GM23338 (cell line): ENCODE measurements at regions not wholly inside any gene's neighbourhood (a gene's known extent, or its start where the extent isn't known, plus 50 kb on each side); places are given as distances from the start of the nearest gene placed in this dataset.
A peak's percentile ranks its signal among the peaks of the same experiment; 100 is the strongest.

Experiments
- ATAC-seq: fragments of 200-7000 bp; cut with Tn5 transposase; 3 replicates; pipeline ENCODE4 v1.9.1; 2020
- DNase-seq: peaks from one replicate; pipeline ENCODE4 v3.0.0-alpha.2; 2015; ENCODE audit warnings: low spot score
- H2AFZ ChIP-seq: fragments of 200-600 bp; sonication (generic); 2 replicates; pipeline ENCODE4 v1.8.0; 2016; ENCODE audit warnings: antibody characterized with exemption, mild to moderate bottlenecking, moderate library complexity
- H3F3A ChIP-seq: fragments of 200-600 bp; sonication (generic); replicated peaks from 2 replicates; pipeline ENCODE4 v1.8.0; 2017; ENCODE audit warnings: antibody characterized with exemption, mixed run types, low read depth
- H3K27ac ChIP-seq: fragments of 200-600 bp; sonication (generic); 2 replicates; pipeline ENCODE4 v1.6.1; 2016; ENCODE audit warnings: low read depth
- H3K27me3 ChIP-seq: fragments of 200-600 bp; sonication (generic); 2 replicates; pipeline ENCODE4 v1.8.0; 2016; ENCODE audit warnings: mild to moderate bottlenecking, mixed run types, moderate library complexity; ENCODE audit not compliant: insufficient read depth
- H3K36me3 ChIP-seq: fragments of 200-600 bp; sonication (generic); 2 replicates; pipeline ENCODE4 v1.8.0; 2016; ENCODE audit warnings: mild to moderate bottlenecking; ENCODE audit not compliant: insufficient read depth
- H3K4me1 ChIP-seq: fragments of 200-600 bp; sonication (generic); 2 replicates; pipeline ENCODE4 v1.8.0; 2016; ENCODE audit warnings: mild to moderate bottlenecking, moderate library complexity; ENCODE audit not compliant: insufficient read depth
- H3K4me2 ChIP-seq: fragments of 200-600 bp; sonication (generic); 2 replicates; pipeline ENCODE4 v1.7.1; 2017; ENCODE audit warnings: mixed run types
- H3K4me3 ChIP-seq: fragments of 200-600 bp; sonication (generic); 2 replicates; pipeline ENCODE4 v1.6.1; 2016; ENCODE audit warnings: mixed run types
- H3K79me2 ChIP-seq: fragments of 200-600 bp; sonication (generic); replicated peaks from 2 replicates; pipeline ENCODE4 v1.8.0; 2017; ENCODE audit warnings: mild to moderate bottlenecking; ENCODE audit not compliant: insufficient read depth
- H3K9me2 ChIP-seq: fragments of 200-600 bp; sonication (generic); 2 replicates; pipeline ENCODE4 v1.8.0; 2017; ENCODE audit not compliant: insufficient read depth
- H4K20me1 ChIP-seq: fragments of 200-600 bp; sonication (generic); replicated peaks from 2 replicates; pipeline ENCODE4 v1.8.0; 2017; ENCODE audit warnings: mild to moderate bottlenecking; ENCODE audit not compliant: insufficient read depth
- H3K27ac Mint-ChIP-seq: 2 replicates; pipeline ENCODE4 v1.8.0; 2020; ENCODE audit warnings: inconsistent platforms, mild to moderate bottlenecking, moderate library complexity, mixed read lengths
- H3K27me3 Mint-ChIP-seq: 3 replicates; pipeline ENCODE4 v1.8.0; 2022; ENCODE audit warnings: low read depth, mild to moderate bottlenecking, moderate library complexity, mixed read lengths, inconsistent platforms; ENCODE audit not compliant: insufficient read depth, poor library complexity
- H3K36me3 Mint-ChIP-seq: 3 replicates; pipeline ENCODE4 v1.8.0; 2021; ENCODE audit warnings: low read depth, mild to moderate bottlenecking, inconsistent platforms, moderate library complexity, mixed read lengths
- H3K4me1 Mint-ChIP-seq: 3 replicates; pipeline ENCODE4 v1.8.0; 2020; ENCODE audit warnings: mild to moderate bottlenecking, inconsistent platforms, mixed read lengths
- H3K4me3 Mint-ChIP-seq: 3 replicates; pipeline ENCODE4 v1.8.0; 2021; ENCODE audit warnings: moderate library complexity, mild to moderate bottlenecking, inconsistent platforms, mixed read lengths
- H3K9me3 Mint-ChIP-seq: 3 replicates; pipeline ENCODE4 v1.8.0; 2020; ENCODE audit warnings: moderate library complexity, mild to moderate bottlenecking, inconsistent platforms, mixed read lengths
- CREB1 ChIP-seq: fragments of 250-450 bp; sonication (Bioruptor Pico); IDR thresholded peaks from 2 replicates; pipeline ENCODE4 v1.5.0; 2020; ENCODE audit warnings: low read depth, mild to moderate bottlenecking, moderate library complexity
- EZH2 ChIP-seq: fragments of 200-600 bp; sonication (generic); IDR thresholded peaks from one replicate; pipeline ENCODE4 v1.8.0; 2017; ENCODE audit warnings: antibody characterized with exemption, mild to moderate bottlenecking, low read depth; ENCODE audit not compliant: unreplicated experiment
- EZH2phosphoT487 ChIP-seq: fragments of 200-600 bp; sonication (generic); IDR thresholded peaks from one replicate; pipeline ENCODE4 v1.8.1; 2018; ENCODE audit warnings: antibody characterized with exemption; ENCODE audit not compliant: unreplicated experiment
- JUNB ChIP-seq: IDR thresholded peaks from one replicate; pipeline ENCODE4 v1.6.1; 2016; ENCODE audit warnings: antibody characterized with exemption; ENCODE audit not compliant: unreplicated experiment
- POLR2AphosphoS5 ChIP-seq: IDR thresholded peaks from 2 replicates; pipeline ENCODE4 v1.6.1; 2016; ENCODE audit warnings: antibody characterized with exemption, low read depth
- ZNF114 ChIP-seq: fragments of 250-450 bp; sonication (Bioruptor Pico); IDR thresholded peaks from 2 replicates; pipeline ENCODE4 v1.5.0; 2020; ENCODE audit warnings: mild to moderate bottlenecking, moderate library complexity
- TF ChIP-seq, protein P1 (sequence below): fragments of 250-450 bp; sonication (Bioruptor Pico); IDR thresholded peaks from 2 replicates; pipeline ENCODE4 v1.5.0; 2020; ENCODE audit warnings: mild to moderate bottlenecking, moderate library complexity
- TF ChIP-seq, protein P2 (sequence below): IDR thresholded peaks from 2 replicates; pipeline ENCODE4 v1.6.1; 2016; ENCODE audit warnings: antibody characterized with exemption
- TF ChIP-seq, protein P3 (sequence below): IDR thresholded peaks from one replicate; pipeline ENCODE4 v1.6.1; 2018; ENCODE audit warnings: antibody characterized with exemption; ENCODE audit not compliant: unreplicated experiment

DNA sequence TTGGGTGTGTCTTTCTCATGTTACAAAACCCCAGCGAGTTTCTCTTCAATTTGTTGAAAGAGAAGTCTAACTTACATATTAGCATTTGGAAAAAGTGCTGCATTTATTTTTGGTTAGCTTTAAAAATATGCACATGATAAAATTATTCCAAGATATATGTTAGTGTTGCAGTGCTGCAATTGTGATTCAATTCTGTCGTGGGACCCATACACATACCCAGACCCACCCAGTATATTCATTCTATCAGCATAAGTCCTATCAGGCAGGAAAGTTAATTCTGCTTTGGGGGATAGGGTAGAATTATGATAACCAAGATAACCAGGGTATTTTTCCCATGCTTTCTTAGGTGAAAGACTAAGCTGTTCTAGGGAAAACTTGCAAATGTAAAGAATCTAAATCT is 313.5 kb downstream of the EPHA7 start:
- Histone ChIP-seq H3K4me2 (no peak overlapping the region), H2AFZ (no peak overlapping the region)

DNA sequence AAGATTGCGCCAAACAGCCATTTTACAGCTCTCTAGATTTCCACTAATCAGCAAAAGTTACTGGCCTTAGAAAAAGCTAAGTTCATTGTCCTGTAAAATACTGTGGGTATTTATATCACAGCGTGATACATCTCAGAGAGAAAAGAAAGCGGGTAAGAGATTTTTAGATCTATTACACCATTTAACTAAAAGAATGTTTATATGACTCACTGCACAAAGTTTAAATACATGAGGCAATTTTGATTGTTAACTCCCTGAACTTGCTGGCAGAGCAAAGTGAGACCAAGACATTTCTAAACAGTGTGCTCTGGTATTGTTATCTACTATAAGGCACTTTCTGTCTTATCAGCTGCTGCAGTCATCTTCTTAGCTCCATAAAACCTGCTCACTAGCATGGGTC is 314.3 kb downstream of the EPHA7 start:
- Histone ChIP-seq H3K27ac (no peak overlapping the region), H2AFZ (no peak overlapping the region), H4K20me1 (no peaks in the 10 kb centered on the region), H3F3A (no peaks in the 10 kb centered on the region), H3K4me2 (no peak overlapping the region), H3K4me1 (no peaks in the 10 kb centered on the region), H3K9me2 (peaks cover 2% of the 10 kb centered on the region; the same call in 1 of the 2 replicates), H3K27me3 (no peaks in the 10 kb centered on the region), H3K4me3 (no peak overlapping the region), H3K79me2 (no peaks in the 10 kb centered on the region), H3K36me3 (no peaks in the 10 kb centered on the region)
- H3K36me3 Mint-ChIP-seq, result no peaks in the 10 kb centered on the region
- no peak overlapping the region for H3K4me3 Mint-ChIP-seq
- peak overlapping the region; percentile 7; the same call in 1 of the 2 replicates for H3K27ac Mint-ChIP-seq
- DNase-seq (no peak), ATAC-seq (no peak)
- H3K27me3 Mint-ChIP-seq, result peaks cover 1% of the 10 kb centered on the region
- peaks cover 15% of the 10 kb centered on the region for H3K4me1 Mint-ChIP-seq
- TF ChIP-seq, protein P1, sequence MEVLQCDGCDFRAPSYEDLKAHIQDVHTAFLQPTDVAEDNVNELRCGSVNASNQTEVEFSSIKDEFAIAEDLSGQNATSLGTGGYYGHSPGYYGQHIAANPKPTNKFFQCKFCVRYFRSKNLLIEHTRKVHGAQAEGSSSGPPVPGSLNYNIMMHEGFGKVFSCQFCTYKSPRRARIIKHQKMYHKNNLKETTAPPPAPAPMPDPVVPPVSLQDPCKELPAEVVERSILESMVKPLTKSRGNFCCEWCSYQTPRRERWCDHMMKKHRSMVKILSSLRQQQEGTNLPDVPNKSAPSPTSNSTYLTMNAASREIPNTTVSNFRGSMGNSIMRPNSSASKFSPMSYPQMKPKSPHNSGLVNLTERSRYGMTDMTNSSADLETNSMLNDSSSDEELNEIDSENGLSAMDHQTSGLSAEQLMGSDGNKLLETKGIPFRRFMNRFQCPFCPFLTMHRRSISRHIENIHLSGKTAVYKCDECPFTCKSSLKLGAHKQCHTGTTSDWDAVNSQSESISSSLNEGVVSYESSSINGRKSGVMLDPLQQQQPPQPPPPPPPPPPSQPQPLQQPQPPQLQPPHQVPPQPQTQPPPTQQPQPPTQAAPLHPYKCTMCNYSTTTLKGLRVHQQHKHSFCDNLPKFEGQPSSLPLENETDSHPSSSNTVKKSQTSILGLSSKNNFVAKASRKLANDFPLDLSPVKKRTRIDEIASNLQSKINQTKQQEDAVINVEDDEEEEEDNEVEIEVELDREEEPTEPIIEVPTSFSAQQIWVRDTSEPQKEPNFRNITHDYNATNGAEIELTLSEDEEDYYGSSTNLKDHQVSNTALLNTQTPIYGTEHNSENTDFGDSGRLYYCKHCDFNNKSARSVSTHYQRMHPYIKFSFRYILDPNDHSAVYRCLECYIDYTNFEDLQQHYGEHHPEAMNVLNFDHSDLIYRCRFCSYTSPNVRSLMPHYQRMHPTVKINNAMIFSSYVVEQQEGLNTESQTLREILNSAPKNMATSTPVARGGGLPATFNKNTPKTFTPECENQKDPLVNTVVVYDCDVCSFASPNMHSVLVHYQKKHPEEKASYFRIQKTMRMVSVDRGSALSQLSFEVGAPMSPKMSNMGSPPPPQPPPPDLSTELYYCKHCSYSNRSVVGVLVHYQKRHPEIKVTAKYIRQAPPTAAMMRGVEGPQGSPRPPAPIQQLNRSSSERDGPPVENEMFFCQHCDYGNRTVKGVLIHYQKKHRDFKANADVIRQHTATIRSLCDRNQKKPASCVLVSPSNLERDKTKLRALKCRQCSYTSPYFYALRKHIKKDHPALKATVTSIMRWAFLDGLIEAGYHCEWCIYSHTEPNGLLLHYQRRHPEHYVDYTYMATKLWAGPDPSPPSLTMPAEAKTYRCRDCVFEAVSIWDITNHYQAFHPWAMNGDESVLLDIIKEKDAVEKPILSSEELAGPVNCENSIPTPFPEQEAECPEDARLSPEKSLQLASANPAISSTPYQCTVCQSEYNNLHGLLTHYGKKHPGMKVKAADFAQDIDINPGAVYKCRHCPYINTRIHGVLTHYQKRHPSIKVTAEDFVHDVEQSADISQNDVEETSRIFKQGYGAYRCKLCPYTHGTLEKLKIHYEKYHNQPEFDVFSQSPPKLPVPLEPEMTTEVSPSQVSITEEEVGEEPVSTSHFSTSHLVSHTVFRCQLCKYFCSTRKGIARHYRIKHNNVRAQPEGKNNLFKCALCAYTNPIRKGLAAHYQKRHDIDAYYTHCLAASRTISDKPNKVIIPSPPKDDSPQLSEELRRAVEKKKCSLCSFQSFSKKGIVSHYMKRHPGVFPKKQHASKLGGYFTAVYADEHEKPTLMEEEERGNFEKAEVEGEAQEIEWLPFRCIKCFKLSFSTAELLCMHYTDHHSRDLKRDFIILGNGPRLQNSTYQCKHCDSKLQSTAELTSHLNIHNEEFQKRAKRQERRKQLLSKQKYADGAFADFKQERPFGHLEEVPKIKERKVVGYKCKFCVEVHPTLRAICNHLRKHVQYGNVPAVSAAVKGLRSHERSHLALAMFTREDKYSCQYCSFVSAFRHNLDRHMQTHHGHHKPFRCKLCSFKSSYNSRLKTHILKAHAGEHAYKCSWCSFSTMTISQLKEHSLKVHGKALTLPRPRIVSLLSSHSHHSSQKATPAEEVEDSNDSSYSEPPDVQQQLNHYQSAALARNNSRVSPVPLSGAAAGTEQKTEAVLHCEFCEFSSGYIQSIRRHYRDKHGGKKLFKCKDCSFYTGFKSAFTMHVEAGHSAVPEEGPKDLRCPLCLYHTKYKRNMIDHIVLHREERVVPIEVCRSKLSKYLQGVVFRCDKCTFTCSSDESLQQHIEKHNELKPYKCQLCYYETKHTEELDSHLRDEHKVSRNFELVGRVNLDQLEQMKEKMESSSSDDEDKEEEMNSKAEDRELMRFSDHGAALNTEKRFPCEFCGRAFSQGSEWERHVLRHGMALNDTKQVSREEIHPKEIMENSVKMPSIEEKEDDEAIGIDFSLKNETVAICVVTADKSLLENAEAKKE (CRISPR knock-in tag), result no peak
- no peak for TF ChIP-seq POLR2AphosphoS5
- TF ChIP-seq, protein P2, sequence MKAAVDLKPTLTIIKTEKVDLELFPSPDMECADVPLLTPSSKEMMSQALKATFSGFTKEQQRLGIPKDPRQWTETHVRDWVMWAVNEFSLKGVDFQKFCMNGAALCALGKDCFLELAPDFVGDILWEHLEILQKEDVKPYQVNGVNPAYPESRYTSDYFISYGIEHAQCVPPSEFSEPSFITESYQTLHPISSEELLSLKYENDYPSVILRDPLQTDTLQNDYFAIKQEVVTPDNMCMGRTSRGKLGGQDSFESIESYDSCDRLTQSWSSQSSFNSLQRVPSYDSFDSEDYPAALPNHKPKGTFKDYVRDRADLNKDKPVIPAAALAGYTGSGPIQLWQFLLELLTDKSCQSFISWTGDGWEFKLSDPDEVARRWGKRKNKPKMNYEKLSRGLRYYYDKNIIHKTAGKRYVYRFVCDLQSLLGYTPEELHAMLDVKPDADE, result no peak
- TF ChIP-seq EZH2phosphoT487, result no peak
- H3K9me3 Mint-ChIP-seq, result 0 out of 3 replicates have a peak, but pooled peaks cover 3% of the 10 kb centered on the region

More for the DNA sequence above, 313.5 kb downstream of the EPHA7 start:
- Histone ChIP-seq H3K27ac (no peak overlapping the region), H3K27me3 (no peaks in the 10 kb centered on the region), H3F3A (no peaks in the 10 kb centered on the region), H3K9me2 (peaks cover 2% of the 10 kb centered on the region; the same call in 1 of the 2 replicates), H4K20me1 (no peaks in the 10 kb centered on the region), H3K4me1 (no peaks in the 10 kb centered on the region), H3K79me2 (no peaks in the 10 kb centered on the region), H3K4me3 (no peak overlapping the region), H3K36me3 (no peaks in the 10 kb centered on the region)
- Mint-ChIP-seq H3K4me1 (peaks cover 15% of the 10 kb centered on the region), H3K4me3 (no peak overlapping the region), H3K27ac (no peak overlapping the region), H3K9me3 (0 out of 3 replicates have a peak, but pooled peaks cover under 1% of the 10 kb centered on the region), H3K36me3 (no peaks in the 10 kb centered on the region), H3K27me3 (peaks cover 1% of the 10 kb centered on the region)
- no peak for DNase-seq
- no peak for TF ChIP-seq ZNF114 (CRISPR knock-in tag)
- TF ChIP-seq, protein P3, sequence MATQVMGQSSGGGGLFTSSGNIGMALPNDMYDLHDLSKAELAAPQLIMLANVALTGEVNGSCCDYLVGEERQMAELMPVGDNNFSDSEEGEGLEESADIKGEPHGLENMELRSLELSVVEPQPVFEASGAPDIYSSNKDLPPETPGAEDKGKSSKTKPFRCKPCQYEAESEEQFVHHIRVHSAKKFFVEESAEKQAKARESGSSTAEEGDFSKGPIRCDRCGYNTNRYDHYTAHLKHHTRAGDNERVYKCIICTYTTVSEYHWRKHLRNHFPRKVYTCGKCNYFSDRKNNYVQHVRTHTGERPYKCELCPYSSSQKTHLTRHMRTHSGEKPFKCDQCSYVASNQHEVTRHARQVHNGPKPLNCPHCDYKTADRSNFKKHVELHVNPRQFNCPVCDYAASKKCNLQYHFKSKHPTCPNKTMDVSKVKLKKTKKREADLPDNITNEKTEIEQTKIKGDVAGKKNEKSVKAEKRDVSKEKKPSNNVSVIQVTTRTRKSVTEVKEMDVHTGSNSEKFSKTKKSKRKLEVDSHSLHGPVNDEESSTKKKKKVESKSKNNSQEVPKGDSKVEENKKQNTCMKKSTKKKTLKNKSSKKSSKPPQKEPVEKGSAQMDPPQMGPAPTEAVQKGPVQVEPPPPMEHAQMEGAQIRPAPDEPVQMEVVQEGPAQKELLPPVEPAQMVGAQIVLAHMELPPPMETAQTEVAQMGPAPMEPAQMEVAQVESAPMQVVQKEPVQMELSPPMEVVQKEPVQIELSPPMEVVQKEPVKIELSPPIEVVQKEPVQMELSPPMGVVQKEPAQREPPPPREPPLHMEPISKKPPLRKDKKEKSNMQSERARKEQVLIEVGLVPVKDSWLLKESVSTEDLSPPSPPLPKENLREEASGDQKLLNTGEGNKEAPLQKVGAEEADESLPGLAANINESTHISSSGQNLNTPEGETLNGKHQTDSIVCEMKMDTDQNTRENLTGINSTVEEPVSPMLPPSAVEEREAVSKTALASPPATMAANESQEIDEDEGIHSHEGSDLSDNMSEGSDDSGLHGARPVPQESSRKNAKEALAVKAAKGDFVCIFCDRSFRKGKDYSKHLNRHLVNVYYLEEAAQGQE, result no peak
- no peak for TF ChIP-seq POLR2AphosphoS5
- no peak for TF ChIP-seq EZH2
- TF ChIP-seq CREB1 (CRISPR knock-in tag), result no peak
- no peak for TF ChIP-seq JUNB
- TF ChIP-seq, protein P2, result no peak
- ATAC-seq, result no peak
